HUES6 (cell line): ENCODE measurements at regions not wholly inside any gene's neighbourhood (a gene's known extent, or its start where the extent isn't known, plus 50 kb on each side); places are given as distances from the start of the nearest gene placed in this dataset.

Experiments
- H3K27ac ChIP-seq: 2 replicates; pipeline ENCODE4 v1.7.0; 2013; ENCODE audit warnings: low read depth, mild to moderate bottlenecking, low read length, inconsistent platforms
- H3K27me3 ChIP-seq: 2 replicates; pipeline ENCODE4 v1.6.1; 2013; ENCODE audit warnings: low read length; ENCODE audit not compliant: control insufficient read depth, insufficient read depth
- H3K36me3 ChIP-seq: 2 replicates; pipeline ENCODE4 v1.6.1; 2013; ENCODE audit warnings: low read length; ENCODE audit not compliant: control insufficient read depth, insufficient read depth
- H3K4me1 ChIP-seq: 2 replicates; pipeline ENCODE4 v1.6.1; 2013; ENCODE audit warnings: low read length; ENCODE audit not compliant: control insufficient read depth, insufficient read depth
- H3K4me3 ChIP-seq: 2 replicates; pipeline ENCODE4 v1.5.1; 2013; ENCODE audit warnings: low read depth, low read length
- H3K9ac ChIP-seq: one replicate; pipeline ENCODE4 v1.6.1; 2013; ENCODE audit warnings: mild to moderate bottlenecking, low read length
- H3K9me3 ChIP-seq: 2 replicates; pipeline ENCODE4 v1.6.1; 2013; ENCODE audit warnings: low read depth, low read length; ENCODE audit not compliant: control insufficient read depth, insufficient read depth

- H3K4me1 ChIP-seq, result peaks cover 29% of the 10 kb centered on the region
- no peak overlapping the region; the same call in 1 of the 2 replicates for H3K27ac ChIP-seq
- H3K4me3 ChIP-seq, result no peak overlapping the region
- H3K27me3 ChIP-seq, result no peaks in the 10 kb centered on the region
- H3K9me3 ChIP-seq, result no peaks in the 10 kb centered on the region
- H3K36me3 ChIP-seq, result no peaks in the 10 kb centered on the region
- no peak overlapping the region for H3K9ac ChIP-seq
These were observed 133.7 kb downstream of the AEBP2 start for GRCh38 chr12:19572920-19573558.

- H3K4me1 ChIP-seq, result peaks cover 34% of the 10 kb centered on the region
- H3K36me3 ChIP-seq, result no peaks in the 10 kb centered on the region
- H3K27me3 ChIP-seq, result no peaks in the 10 kb centered on the region
- no peak overlapping the region for H3K4me3 ChIP-seq
- no peak overlapping the region for H3K27ac ChIP-seq
- no peaks in the 10 kb centered on the region for H3K9me3 ChIP-seq
- no peak overlapping the region for H3K9ac ChIP-seq
These were observed 134.6 kb downstream of the AEBP2 start for GRCh38 chr12:19573866-19574265.

GRCh38 chr12:19574601-19575000 is 135.3 kb downstream of the AEBP2 start:
- no peaks in the 10 kb centered on the region for H3K36me3 ChIP-seq
- no peaks in the 10 kb centered on the region for H3K27me3 ChIP-seq
- peaks cover 34% of the 10 kb centered on the region for H3K4me1 ChIP-seq
- no peak overlapping the region for H3K4me3 ChIP-seq
- H3K9ac ChIP-seq, result no peak overlapping the region
- H3K9me3 ChIP-seq, result no peaks in the 10 kb centered on the region
- no peak overlapping the region for H3K27ac ChIP-seq

- no peak overlapping the region for H3K27ac ChIP-seq
- peaks cover 1% of the 10 kb centered on the region; the same call in 1 of the 2 replicates for H3K9me3 ChIP-seq
These were observed 136.3 kb downstream of the AEBP2 start for GRCh38 chr12:19575337-19576243.

GRCh38 chr12:19576506-19577280 is 137.4 kb downstream of the AEBP2 start:
- no peak overlapping the region for H3K27ac ChIP-seq

More at GRCh38 chr12:19575337-19576243, 136.3 kb downstream of the AEBP2 start:
- no peak overlapping the region for H3K9ac ChIP-seq
- H3K4me3 ChIP-seq, result no peak overlapping the region
- H3K36me3 ChIP-seq, result no peaks in the 10 kb centered on the region
- H3K27me3 ChIP-seq, result no peaks in the 10 kb centered on the region
- peaks cover 34% of the 10 kb centered on the region for H3K4me1 ChIP-seq

GRCh38 chr12:19577281-19577530 is 137.9 kb downstream of the AEBP2 start:
- H3K36me3 ChIP-seq, result no peaks in the 10 kb centered on the region
- no peaks in the 10 kb centered on the region for H3K27me3 ChIP-seq
- H3K4me3 ChIP-seq, result no peak overlapping the region
- peaks cover 34% of the 10 kb centered on the region for H3K4me1 ChIP-seq
- H3K27ac ChIP-seq, result no peak overlapping the region
- peaks cover 14% of the 10 kb centered on the region for H3K9me3 ChIP-seq
- H3K9ac ChIP-seq, result no peak overlapping the region

More at GRCh38 chr12:19576506-19577280, 137.4 kb downstream of the AEBP2 start:
- Histone ChIP-seq H3K9ac (no peak overlapping the region), H3K27me3 (no peaks in the 10 kb centered on the region), H3K4me3 (no peak overlapping the region), H3K9me3 (peaks cover 9% of the 10 kb centered on the region), H3K4me1 (peaks cover 34% of the 10 kb centered on the region), H3K36me3 (no peaks in the 10 kb centered on the region)

GRCh38 chr12:19584732-19585131 is 145.4 kb downstream of the AEBP2 start:
- Histone ChIP-seq H3K36me3 (no peaks in the 10 kb centered on the region; the same call in 1 of the 2 replicates), H3K27me3 (no peaks in the 10 kb centered on the region), H3K4me1 (no peaks in the 10 kb centered on the region), H3K9ac (no peak overlapping the region), H3K9me3 (peaks cover 42% of the 10 kb centered on the region), H3K4me3 (no peak overlapping the region), H3K27ac (no peak overlapping the region)

GRCh38 chr12:19588951-19589350 is 149.7 kb downstream of the AEBP2 start:
- Histone ChIP-seq H3K9me3 (peaks cover 12% of the 10 kb centered on the region), H3K4me1 (no peaks in the 10 kb centered on the region), H3K27me3 (no peaks in the 10 kb centered on the region), H3K9ac (no peak overlapping the region), H3K27ac (no peak overlapping the region), H3K4me3 (no peak overlapping the region), H3K36me3 (no peaks in the 10 kb centered on the region; the same call in 1 of the 2 replicates)

GRCh38 chr12:19591951-19592350 is 152.7 kb downstream of the AEBP2 start:
- peaks cover 4% of the 10 kb centered on the region; the same call in 1 of the 2 replicates for H3K4me1 ChIP-seq
- no peaks in the 10 kb centered on the region for H3K9me3 ChIP-seq
- no peak overlapping the region for H3K4me3 ChIP-seq
- H3K27me3 ChIP-seq, result no peaks in the 10 kb centered on the region
- H3K9ac ChIP-seq, result no peak overlapping the region
- H3K36me3 ChIP-seq, result no peaks in the 10 kb centered on the region
- no peak overlapping the region for H3K27ac ChIP-seq

- no peak overlapping the region; the same call in 1 of the 2 replicates for H3K27ac ChIP-seq
- peaks cover 14% of the 10 kb centered on the region for H3K4me1 ChIP-seq
- H3K4me3 ChIP-seq, result no peak overlapping the region
- H3K36me3 ChIP-seq, result no peaks in the 10 kb centered on the region
- H3K9me3 ChIP-seq, result no peaks in the 10 kb centered on the region
- no peaks in the 10 kb centered on the region for H3K27me3 ChIP-seq
- H3K9ac ChIP-seq, result no peak overlapping the region
These were observed 157.3 kb downstream of the AEBP2 start for GRCh38 chr12:19596434-19597166.
